ENCODE measurements at regions not wholly inside any gene's neighbourhood (a gene's known extent, or its start where the extent isn't known, plus 50 kb on each side); places are given as distances from the start of the nearest gene placed in this dataset.
"Not testable (repeated sequence)": the region's sequence is repeated elsewhere in the genome, so short reads cannot be mapped to it uniquely, and the experiment has no call there.

GRCh38 chr2:56540916-56541315 is 357.1 kb downstream of the CCDC85A start:
- no peaks in the 10 kb centered on the region for H3K36me3 Mint-ChIP-seq
- no peaks in the 10 kb centered on the region for H3K27me3 Mint-ChIP-seq
- H3K27ac Mint-ChIP-seq: no peak overlapping the region
- no peak overlapping the region for H3K4me3 Mint-ChIP-seq
- H3K9me3 Mint-ChIP-seq: peaks cover 9% of the 10 kb centered on the region
- no peaks in the 10 kb centered on the region for H3K4me1 Mint-ChIP-seq

- Mint-ChIP-seq H3K4me3 (no peak overlapping the region), H3K36me3 (no peaks in the 10 kb centered on the region), H3K9me3 (peaks cover 11% of the 10 kb centered on the region)
Observed at GRCh38 chr2:56542213-56542612, 358.4 kb downstream of the CCDC85A start.

GRCh38 chr2:56565143-56565542 is 381.4 kb downstream of the CCDC85A start:
- peaks cover 10% of the 10 kb centered on the region for H3K9me3 Mint-ChIP-seq
- H3K27ac Mint-ChIP-seq: no peak overlapping the region
- H3K4me3 Mint-ChIP-seq: no peak overlapping the region
- H3K36me3 Mint-ChIP-seq: no peaks in the 10 kb centered on the region
- H3K4me1 Mint-ChIP-seq: no peaks in the 10 kb centered on the region
- no peaks in the 10 kb centered on the region for H3K27me3 Mint-ChIP-seq

More at GRCh38 chr2:56542213-56542612, 358.4 kb downstream of the CCDC85A start:
- Mint-ChIP-seq H3K4me1 (no peaks in the 10 kb centered on the region), H3K27ac (no peak overlapping the region), H3K27me3 (no peaks in the 10 kb centered on the region)

GRCh38 chr2:56571074-56571473 is 387.3 kb downstream of the CCDC85A start:
- no peaks in the 10 kb centered on the region for H3K4me1 Mint-ChIP-seq

GRCh38 chr2:56576001-56576400 is 392.2 kb downstream of the CCDC85A start:
- Mint-ChIP-seq H3K27ac (no peak overlapping the region), H3K4me3 (no peak overlapping the region), H3K9me3 (peaks cover 31% of the 10 kb centered on the region), H3K27me3 (no peaks in the 10 kb centered on the region), H3K36me3 (no peaks in the 10 kb centered on the region), H3K4me1 (no peaks in the 10 kb centered on the region)

More at GRCh38 chr2:56571074-56571473, 387.3 kb downstream of the CCDC85A start:
- H3K4me3 Mint-ChIP-seq: no peak overlapping the region
- no peaks in the 10 kb centered on the region for H3K36me3 Mint-ChIP-seq
- peaks cover 29% of the 10 kb centered on the region for H3K9me3 Mint-ChIP-seq
- H3K27ac Mint-ChIP-seq: no peak overlapping the region
- no peaks in the 10 kb centered on the region for H3K27me3 Mint-ChIP-seq

GRCh38 chr2:56580242-56580641 is 396.5 kb downstream of the CCDC85A start:
- H3K4me1 Mint-ChIP-seq: no peaks in the 10 kb centered on the region
- H3K36me3 Mint-ChIP-seq: no peaks in the 10 kb centered on the region
- peaks cover 6% of the 10 kb centered on the region for H3K9me3 Mint-ChIP-seq
- no peaks in the 10 kb centered on the region for H3K27me3 Mint-ChIP-seq
- no peak overlapping the region for H3K4me3 Mint-ChIP-seq
- no peak overlapping the region for H3K27ac Mint-ChIP-seq

- H3K36me3 Mint-ChIP-seq: no peaks in the 10 kb centered on the region
- H3K4me1 Mint-ChIP-seq: no peaks in the 10 kb centered on the region
- no peak overlapping the region for H3K27ac Mint-ChIP-seq
- H3K4me3 Mint-ChIP-seq: no peak overlapping the region
- no peaks in the 10 kb centered on the region for H3K9me3 Mint-ChIP-seq
- H3K27me3 Mint-ChIP-seq: no peaks in the 10 kb centered on the region
Observed at GRCh38 chr2:56582570-56582969, 398.8 kb downstream of the CCDC85A start.

- Mint-ChIP-seq H3K4me3 (no peak overlapping the region), H3K27ac (no peak overlapping the region), H3K9me3 (no peaks in the 10 kb centered on the region), H3K36me3 (no peaks in the 10 kb centered on the region), H3K27me3 (no peaks in the 10 kb centered on the region), H3K4me1 (no peaks in the 10 kb centered on the region)
Observed at GRCh38 chr2:56583796-56584315, 400.1 kb downstream of the CCDC85A start.

- Mint-ChIP-seq H3K9me3 (no peaks in the 10 kb centered on the region), H3K27me3 (no peaks in the 10 kb centered on the region), H3K4me3 (no peak overlapping the region)
Observed at GRCh38 chr2:56587456-56587855, 403.7 kb downstream of the CCDC85A start.

GRCh38 chr2:56589194-56589593 is 405.4 kb downstream of the CCDC85A start:
- Mint-ChIP-seq H3K9me3 (no peaks in the 10 kb centered on the region), H3K27me3 (no peaks in the 10 kb centered on the region), H3K27ac (no peak overlapping the region), H3K4me1 (no peaks in the 10 kb centered on the region), H3K4me3 (no peak overlapping the region), H3K36me3 (no peaks in the 10 kb centered on the region)

More at GRCh38 chr2:56587456-56587855, 403.7 kb downstream of the CCDC85A start:
- Mint-ChIP-seq H3K36me3 (no peaks in the 10 kb centered on the region), H3K27ac (no peak overlapping the region), H3K4me1 (no peaks in the 10 kb centered on the region)

GRCh38 chr2:56589835-56590234 is 406.0 kb downstream of the CCDC85A start:
- Mint-ChIP-seq H3K4me1 (no peaks in the 10 kb centered on the region), H3K27ac (no peak overlapping the region), H3K4me3 (no peak overlapping the region), H3K27me3 (no peaks in the 10 kb centered on the region), H3K36me3 (no peaks in the 10 kb centered on the region), H3K9me3 (no peaks in the 10 kb centered on the region)

GRCh38 chr2:56590611-56591010 is 406.8 kb downstream of the CCDC85A start:
- no peaks in the 10 kb centered on the region for H3K27me3 Mint-ChIP-seq
- H3K4me1 Mint-ChIP-seq: no peaks in the 10 kb centered on the region
- no peaks in the 10 kb centered on the region for H3K36me3 Mint-ChIP-seq

GRCh38 chr2:56606086-56606485 is 422.3 kb downstream of the CCDC85A start:
- not testable (repeated sequence) for H3K27ac Mint-ChIP-seq, H3K4me1 Mint-ChIP-seq, H3K36me3 Mint-ChIP-seq, H3K27me3 Mint-ChIP-seq, H3K4me3 Mint-ChIP-seq
- peaks cover 13% of the 10 kb centered on the region for H3K9me3 Mint-ChIP-seq

More at GRCh38 chr2:56590611-56591010, 406.8 kb downstream of the CCDC85A start:
- Mint-ChIP-seq H3K9me3 (no peaks in the 10 kb centered on the region), H3K4me3 (no peak overlapping the region), H3K27ac (no peak overlapping the region)

GRCh38 chr2:56613254-56613653 is 429.5 kb downstream of the CCDC85A start:
- Mint-ChIP-seq H3K36me3 (no peaks in the 10 kb centered on the region), H3K4me3 (no peak overlapping the region)

GRCh38 chr2:56613920-56614319 is 430.1 kb downstream of the CCDC85A start:
- no peak overlapping the region for H3K4me3 Mint-ChIP-seq
- H3K4me1 Mint-ChIP-seq: no peaks in the 10 kb centered on the region
- no peaks in the 10 kb centered on the region for H3K27me3 Mint-ChIP-seq
- H3K36me3 Mint-ChIP-seq: no peaks in the 10 kb centered on the region
- H3K27ac Mint-ChIP-seq: no peak overlapping the region
- H3K9me3 Mint-ChIP-seq: peaks cover 7% of the 10 kb centered on the region

More at GRCh38 chr2:56613254-56613653, 429.5 kb downstream of the CCDC85A start:
- H3K4me1 Mint-ChIP-seq: no peaks in the 10 kb centered on the region
- peaks cover 7% of the 10 kb centered on the region for H3K9me3 Mint-ChIP-seq
- H3K27me3 Mint-ChIP-seq: no peaks in the 10 kb centered on the region
- H3K27ac Mint-ChIP-seq: no peak overlapping the region

- Mint-ChIP-seq H3K36me3 (no peaks in the 10 kb centered on the region), H3K4me1 (no peaks in the 10 kb centered on the region), H3K27me3 (no peaks in the 10 kb centered on the region), H3K9me3 (peaks cover 7% of the 10 kb centered on the region), H3K4me3 (no peak overlapping the region), H3K27ac (no peak overlapping the region)
Observed at GRCh38 chr2:56615760-56616159, 432.0 kb downstream of the CCDC85A start.

- no peaks in the 10 kb centered on the region for H3K36me3 Mint-ChIP-seq
Observed at GRCh38 chr2:56624181-56624580, 440.4 kb downstream of the CCDC85A start.

More at GRCh38 chr2:56624181-56624580, 440.4 kb downstream of the CCDC85A start:
- Mint-ChIP-seq H3K4me1 (no peaks in the 10 kb centered on the region), H3K27me3 (no peaks in the 10 kb centered on the region), H3K27ac (no peak overlapping the region), H3K9me3 (peaks cover 11% of the 10 kb centered on the region), H3K4me3 (no peak overlapping the region)

All from activated naive CD4-positive, alpha-beta T cell treated with anti-CD3 and anti-CD28 coated beads, Interleukin-2, amount 50 U/mL, for 24 hours (primary cell).